Keratinocyte (primary cell): ENCODE measurements at regions not wholly inside any gene's neighbourhood (a gene's known extent, or its start where the extent isn't known, plus 50 kb on each side); places are given as distances from the start of the nearest gene placed in this dataset.
"Not testable (repeated sequence)": the region's sequence is repeated elsewhere in the genome, so short reads cannot be mapped to it uniquely, and the experiment has no call there.

ENCODE experiments used
- DNase-seq: peaks from one replicate; pipeline ENCODE4 v3.0.0-alpha.2; 2011; ENCODE audit warnings: low read depth, missing footprints, low spot score
- FAIRE-seq: peaks from 2 replicates; lab custom pipeline; 2011; peaks lifted over from hg19 to GRCh38; lab: Jason Lieb, UNC
- H2AFZ ChIP-seq: 2 replicates; pipeline ENCODE4 v1.6.0; 2012; ENCODE audit warnings: low read length, control low read depth, inconsistent platforms; ENCODE audit not compliant: control insufficient read depth
- H3K27ac ChIP-seq: 2 replicates; pipeline ENCODE4 v1.5.1; 2011; ENCODE audit warnings: low read length; ENCODE audit not compliant: control insufficient read depth, insufficient read depth
- H3K27me3 ChIP-seq: 3 replicates; pipeline ENCODE4 v1.6.0; 2011; ENCODE audit warnings: low read length; ENCODE audit not compliant: control insufficient read depth, insufficient read depth; ENCODE audit errors: extremely low read depth
- H3K36me3 ChIP-seq, 2 experiments: 2 replicates in 1 of 2; 3 replicates in 1 of 2; pipeline ENCODE4 v1.5.1; 2011; ENCODE audit warnings: low read length in 2 of 2, mild to moderate bottlenecking in 1 of 2; ENCODE audit not compliant: control insufficient read depth in 2 of 2, insufficient read depth in 2 of 2; ENCODE audit errors: extremely low read depth in 1 of 2
- H3K4me1 ChIP-seq: 3 replicates; pipeline ENCODE4 v1.5.1; 2011; ENCODE audit warnings: low read length; ENCODE audit not compliant: control insufficient read depth, insufficient read depth; ENCODE audit errors: extremely low read depth
- H3K4me2 ChIP-seq: 3 replicates; pipeline ENCODE4 v1.6.0; 2011; ENCODE audit warnings: low read depth, low read length; ENCODE audit not compliant: control insufficient read depth, insufficient read depth; ENCODE audit errors: extremely low read depth
- H3K4me3 ChIP-seq, 3 experiments: fragments of 200-600 bp in 1 of 3; sonication (generic) in 1 of 3; 2 replicates in 2 of 3; 3 replicates in 1 of 3; pipeline ENCODE4 v1.5.1; 2011 to 2016; ENCODE audit warnings: low read length in 3 of 3, mild to moderate bottlenecking in 3 of 3, control low read depth in 2 of 3, inconsistent platforms in 1 of 3, low read depth in 1 of 3, mixed read lengths in 1 of 3, mixed run types in 1 of 3, moderate library complexity in 1 of 3; ENCODE audit not compliant: control insufficient read depth in 2 of 3, insufficient read depth in 2 of 3; ENCODE audit errors: extremely low read depth in 1 of 3
- H3K79me2 ChIP-seq: 2 replicates; pipeline ENCODE4 v1.6.0; 2012; ENCODE audit warnings: low read length; ENCODE audit not compliant: control insufficient read depth, insufficient read depth
- H3K9ac ChIP-seq: 3 replicates; pipeline ENCODE4 v1.6.0; 2011; ENCODE audit warnings: low read length; ENCODE audit not compliant: control insufficient read depth, insufficient read depth; ENCODE audit errors: extremely low read depth
- H3K9me1 ChIP-seq: 3 replicates; pipeline ENCODE4 v1.6.0; 2011; ENCODE audit warnings: low read length; ENCODE audit not compliant: control insufficient read depth, insufficient read depth; ENCODE audit errors: extremely low read depth
- H3K9me3 ChIP-seq: 2 replicates; pipeline ENCODE4 v1.5.1; 2012; ENCODE audit warnings: low read depth, low read length; ENCODE audit not compliant: control insufficient read depth
- H4K20me1 ChIP-seq: 3 replicates; pipeline ENCODE4 v1.6.0; 2011; ENCODE audit warnings: low read length; ENCODE audit not compliant: control insufficient read depth, insufficient read depth; ENCODE audit errors: extremely low read depth
- CTCF ChIP-seq, 3 experiments: IDR thresholded peaks in 1 of 3; conservative IDR thresholded peaks in 1 of 3; optimal IDR thresholded peaks in 1 of 3; 2 replicates in 2 of 3; 3 replicates in 1 of 3; pipeline versions ENCODE3 to v1.5.1; 2011; ENCODE audit warnings: low read length in 3 of 3, mild to moderate bottlenecking in 3 of 3, moderate library complexity in 2 of 3, control low read depth in 1 of 3, inconsistent platforms in 1 of 3; ENCODE audit not compliant: insufficient read depth in 2 of 3; ENCODE audit errors: extremely low read depth in 1 of 3
- EZH2 ChIP-seq: IDR thresholded peaks from one replicate; pipeline ENCODE4 v1.6.1; 2012; ENCODE audit warnings: inconsistent platforms, mild to moderate bottlenecking, low read length, moderate library complexity
- dilution Hi-C: fragments of 300-500 bp; cut with MboI; formaldehyde crosslinking; loops from one replicate; pipeline ENCODE4 v1.7.0; 2020; ENCODE audit warnings: low sequenced_read_pairs; ENCODE audit not compliant: extremely low pct_ligation_motif_present

GRCh38 chr3:125683067-125683829 is 88.0 kb upstream of the OSBPL11 start:
- Histone ChIP-seq H3K9me3 (no peaks in the 10 kb centered on the region), H3K4me2 (no peak overlapping the region), H2AFZ (no peak overlapping the region), H3K4me3 (no peak overlapping the region), H3K79me2 (no peaks in the 10 kb centered on the region), H3K9me1 (no peaks in the 10 kb centered on the region), H3K27me3 (no peaks in the 10 kb centered on the region), H4K20me1 (no peaks in the 10 kb centered on the region), H3K4me1 (no peaks in the 10 kb centered on the region), H3K27ac (no peak overlapping the region), H3K9ac (no peak overlapping the region), H3K36me3 (no peaks in the 10 kb centered on the region)
- FAIRE-seq (no peak), DNase-seq (no peak)
- dilution Hi-C loops = no loop called here
- TF ChIP-seq CTCF (optimal IDR thresholded peaks at IDR 0.05 in 1 of 3, IDR thresholded peaks at IDR 0.05 in 1 of 3, conservative IDR thresholded peaks at IDR 0.05 in 1 of 3; ENCODE audit: extremely low read depth in 1 of 3, insufficient read depth in 2 of 3, low read length in 3 of 3) = no peak
- no peak for TF ChIP-seq EZH2

DNA sequence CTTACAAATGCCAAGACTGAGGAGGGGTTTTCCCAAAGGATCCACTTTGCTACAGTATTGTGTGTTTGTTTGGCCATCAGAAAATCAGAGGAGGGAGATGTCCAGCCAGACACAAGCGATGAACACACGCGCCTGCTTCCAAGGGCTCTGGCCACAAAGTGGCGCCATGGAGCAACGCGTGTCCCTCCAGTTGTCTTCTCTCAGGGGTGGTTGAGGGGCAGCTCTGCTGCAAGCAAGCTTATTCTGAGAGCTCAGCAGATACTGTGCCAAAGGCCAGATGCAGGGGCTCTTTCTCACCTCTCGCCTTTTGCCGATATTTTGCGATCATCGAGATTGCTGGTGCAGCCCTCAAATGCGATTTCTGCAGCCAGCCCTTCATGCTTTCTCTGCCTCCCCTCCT is 88.9 kb upstream of the OSBPL11 start:
- no peaks in the 10 kb centered on the region for H3K9me1 ChIP-seq
- H3K79me2 ChIP-seq = no peaks in the 10 kb centered on the region
- H3K27me3 ChIP-seq = no peaks in the 10 kb centered on the region
- no peak for TF ChIP-seq EZH2
- TF ChIP-seq CTCF (optimal IDR thresholded peaks at IDR 0.05 in 1 of 3, IDR thresholded peaks at IDR 0.05 in 1 of 3, conservative IDR thresholded peaks at IDR 0.05 in 1 of 3; ENCODE audit: extremely low read depth in 1 of 3, insufficient read depth in 2 of 3, low read length in 3 of 3) = peak; percentile 26 to 41 (median 27)
- H3K4me2 ChIP-seq = no peak overlapping the region
- H2AFZ ChIP-seq = no peak overlapping the region
- no peaks in the 10 kb centered on the region for H4K20me1 ChIP-seq
- FAIRE-seq (peak; percentile 9), DNase-seq (no peak)
- no peaks in the 10 kb centered on the region for H3K4me1 ChIP-seq
- no peaks in the 10 kb centered on the region for H3K36me3 ChIP-seq
- no peak overlapping the region for H3K9ac ChIP-seq
- no peak overlapping the region for H3K4me3 ChIP-seq
- no peaks in the 10 kb centered on the region for H3K9me3 ChIP-seq
- dilution Hi-C loops = no loop called here
- H3K27ac ChIP-seq = no peak overlapping the region

- DNase-seq, H3K4me2 ChIP-seq, H3K9ac ChIP-seq, dilution Hi-C loops, H3K27ac ChIP-seq, H3K4me1 ChIP-seq, H3K9me3 ChIP-seq, H3K79me2 ChIP-seq, H3K4me3 ChIP-seq, H3K36me3 ChIP-seq, FAIRE-seq, H3K9me1 ChIP-seq, H2AFZ ChIP-seq, H4K20me1 ChIP-seq, H3K27me3 ChIP-seq: not testable (repeated sequence)
Measured at GRCh38 chr3:125685741-125686140, 90.4 kb upstream of the OSBPL11 start.
